Endometrium (tissue), 2 donors: ENCODE measurements at regions not wholly inside any gene's neighbourhood (a gene's known extent, or its start where the extent isn't known, plus 50 kb on each side); places are given as distances from the start of the nearest gene placed in this dataset.

ENCODE experiments used
- FAIRE-seq: peaks from 2 replicates; lab custom pipeline; 2012; peaks lifted over from hg19 to GRCh38; lab: Jason Lieb, UNC
- donor health status: control.
- donor health status: control.

GRCh38 chr3:18079739-18080138 lies 337.3 kb upstream of the TBC1D5 start:
- no peak for FAIRE-seq

- FAIRE-seq, result no peak
Observed at GRCh38 chr3:18079062-18079461, 336.6 kb upstream of the TBC1D5 start.

- no peak for FAIRE-seq
Observed at GRCh38 chr3:18077128-18077840, 334.9 kb upstream of the TBC1D5 start.

- FAIRE-seq, result no peak
Observed at GRCh38 chr3:18076301-18076700, 333.9 kb upstream of the TBC1D5 start.

GRCh38 chr3:18075799-18076198 lies 333.4 kb upstream of the TBC1D5 start:
- FAIRE-seq, result no peak

DNA sequence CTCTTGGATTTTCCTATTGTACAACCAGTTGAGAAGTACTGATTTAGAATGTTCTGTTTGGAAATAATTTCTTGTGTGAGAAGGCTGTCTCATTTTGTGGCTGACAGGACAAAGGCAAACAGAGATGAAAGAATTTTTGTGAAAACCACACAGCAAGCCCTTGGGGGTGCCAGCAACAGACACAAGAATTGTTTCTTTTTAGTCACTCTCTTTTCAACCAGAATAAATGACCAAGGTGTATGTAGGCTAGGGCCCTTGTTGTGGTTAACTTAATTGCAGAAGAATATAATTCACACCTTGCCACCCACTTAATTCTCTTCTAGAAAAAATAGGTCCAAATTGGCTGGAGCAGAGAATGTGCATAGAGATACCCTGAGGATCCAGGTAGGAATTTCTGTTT lies 329.4 kb upstream of the TBC1D5 start:
- no peak for FAIRE-seq

- no peak for FAIRE-seq
Observed at GRCh38 chr3:18070944-18071343, 328.5 kb upstream of the TBC1D5 start.

DNA sequence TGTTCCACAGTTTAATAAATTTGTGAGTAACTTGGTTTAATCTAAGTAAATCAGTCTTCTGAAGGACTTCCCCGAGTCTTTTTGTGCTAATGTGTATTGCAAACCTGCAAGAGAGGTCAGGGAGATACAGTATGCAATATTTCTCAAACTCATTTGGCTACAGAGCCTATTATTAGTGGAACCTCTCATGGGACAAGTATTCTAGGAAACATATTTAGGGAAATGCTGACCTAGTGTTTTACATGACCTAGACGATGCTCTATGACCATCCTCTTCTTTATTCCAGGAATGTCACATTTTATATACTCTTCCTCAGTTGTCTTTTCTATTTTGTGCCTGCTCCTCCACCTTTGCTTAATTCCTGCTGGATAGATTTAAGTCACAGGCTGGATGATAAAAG lies 327.8 kb upstream of the TBC1D5 start:
- FAIRE-seq, result no peak

GRCh38 chr3:18069568-18069967 lies 327.1 kb upstream of the TBC1D5 start:
- FAIRE-seq, result no peak

GRCh38 chr3:18066899-18067582 lies 324.6 kb upstream of the TBC1D5 start:
- no peak for FAIRE-seq

DNA sequence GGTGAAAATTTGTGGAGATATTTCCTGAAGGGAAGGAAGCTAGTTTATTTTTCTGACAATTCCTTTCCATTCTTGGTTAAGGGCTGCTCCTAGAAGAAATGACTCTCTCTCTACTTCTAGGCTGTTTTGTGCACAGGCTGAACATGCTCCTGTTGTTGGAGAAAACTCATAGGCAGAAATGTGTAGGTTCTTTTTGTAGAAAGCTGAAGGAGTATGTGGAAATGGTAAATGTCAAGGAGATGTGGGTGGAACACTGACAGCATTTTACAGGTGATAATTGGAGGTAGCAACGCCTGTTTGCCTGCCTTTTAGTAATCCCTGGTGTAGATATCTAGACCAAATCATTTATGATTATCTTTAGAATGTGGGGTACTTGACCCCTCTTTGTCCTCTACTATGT lies 322.2 kb upstream of the TBC1D5 start:
- no peak for FAIRE-seq

- FAIRE-seq, result no peak
Observed at GRCh38 chr3:18062657-18063025, 320.2 kb upstream of the TBC1D5 start.

DNA sequence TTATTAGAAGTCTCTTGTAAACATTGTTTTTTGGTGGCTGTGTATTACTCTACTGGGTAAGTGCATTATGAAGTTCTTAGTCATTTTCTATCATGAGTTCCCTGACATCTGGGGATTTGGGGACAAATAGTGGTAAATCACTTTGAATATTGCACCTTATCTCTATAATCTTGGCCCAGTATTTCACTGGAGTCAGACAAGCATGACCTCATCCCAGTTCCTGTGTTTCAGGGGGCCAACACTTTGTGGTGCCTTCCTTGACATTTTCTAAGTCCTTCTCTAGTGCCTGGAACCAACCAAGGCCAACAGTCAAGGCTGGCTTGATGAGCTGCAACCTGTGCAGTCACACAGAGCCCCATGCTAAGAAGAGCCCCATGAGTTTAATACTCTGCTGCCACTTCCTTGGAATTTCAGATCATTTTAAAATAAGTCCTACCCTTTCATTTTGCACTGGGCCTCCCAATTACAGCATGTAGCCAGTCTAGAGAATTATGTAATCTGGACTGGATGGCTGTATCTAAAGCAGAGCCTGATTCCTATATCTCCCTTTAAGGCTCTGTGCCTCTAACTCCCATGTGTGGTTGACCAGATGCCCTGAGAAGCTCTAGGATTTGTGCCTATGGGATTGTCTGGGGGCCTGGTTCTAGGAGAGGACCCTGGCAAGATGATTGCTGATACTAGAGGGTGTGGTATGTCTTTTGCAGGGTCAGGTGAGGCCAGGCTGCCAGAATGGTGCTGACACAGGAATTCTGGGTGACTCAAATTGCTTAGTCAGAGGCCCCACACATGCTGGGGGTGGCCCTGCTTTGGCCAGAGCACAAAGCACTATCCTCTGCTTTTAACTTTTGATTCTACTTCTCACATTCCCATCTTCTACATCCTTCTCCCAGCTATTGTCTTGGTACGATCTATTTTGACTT lies 319.6 kb upstream of the TBC1D5 start:
- FAIRE-seq, result no peak

GRCh38 chr3:18058666-18059065 lies 316.2 kb upstream of the TBC1D5 start:
- no peak for FAIRE-seq

DNA sequence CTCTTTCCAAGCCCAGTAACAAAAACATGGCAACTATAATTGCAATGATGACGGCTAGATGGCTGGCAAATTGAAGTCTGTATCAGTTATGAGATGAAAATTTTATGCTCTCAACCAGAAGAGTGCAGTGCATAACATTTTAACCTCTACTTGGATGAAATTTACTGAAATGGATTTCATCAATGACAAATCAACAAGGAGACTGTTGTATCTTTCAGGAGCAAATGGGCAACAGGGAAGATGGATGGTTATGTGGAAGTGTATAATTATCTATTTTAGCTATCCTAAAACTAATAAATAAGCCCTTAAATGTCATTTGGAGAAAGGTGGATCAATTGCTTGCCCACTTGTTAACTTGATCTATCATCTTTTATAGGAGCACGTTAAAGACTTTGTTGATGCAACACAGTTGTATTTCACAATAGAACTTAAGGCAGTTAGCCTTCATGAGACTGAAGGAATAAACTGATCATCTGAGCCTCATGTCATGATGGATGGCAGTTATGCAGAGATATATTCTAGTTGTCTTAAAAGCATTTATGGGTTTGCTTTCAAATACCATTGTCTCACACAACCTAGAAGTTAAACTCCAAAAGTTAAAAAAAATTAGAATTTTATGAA lies 315.1 kb upstream of the TBC1D5 start:
- no peak for FAIRE-seq

DNA sequence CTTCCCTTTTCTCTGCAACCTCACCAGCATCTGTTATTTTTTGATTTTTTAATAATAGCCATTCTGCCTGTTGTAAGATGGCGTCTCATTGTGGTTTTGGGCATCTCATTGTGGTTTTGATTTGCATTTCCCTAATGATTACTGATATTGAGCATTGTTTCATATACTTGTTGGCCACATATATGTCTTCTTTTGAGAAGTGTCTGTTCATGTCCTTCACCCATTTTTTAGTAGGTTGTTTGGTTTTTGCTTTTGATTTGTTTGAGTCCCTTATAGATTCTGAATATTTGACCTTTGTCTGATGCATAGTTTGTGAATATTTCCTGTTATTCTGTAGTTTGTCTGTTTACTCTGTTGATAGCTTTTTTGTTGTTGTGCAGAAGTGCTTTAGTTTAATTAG lies 312.2 kb upstream of the TBC1D5 start:
- FAIRE-seq, result no peak

DNA sequence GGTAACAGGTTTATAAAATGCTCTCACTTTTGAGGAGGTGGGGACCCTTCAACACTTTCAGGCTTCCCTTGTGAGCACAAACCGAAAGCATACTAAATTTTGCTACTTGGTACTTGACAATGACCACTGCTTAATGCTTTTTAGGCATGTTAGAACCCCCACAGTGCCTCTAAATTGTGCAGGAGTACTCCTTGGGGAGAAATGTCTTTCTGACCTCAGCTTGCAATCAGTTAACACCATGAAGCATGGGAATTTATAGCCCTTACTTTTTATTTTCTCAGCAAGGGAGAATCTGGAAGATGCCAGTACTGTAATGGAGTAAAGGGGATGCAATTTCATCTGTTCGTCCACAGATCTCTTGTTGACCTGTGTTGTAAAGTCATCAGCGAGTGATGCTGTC lies 308.9 kb upstream of the TBC1D5 start:
- FAIRE-seq, result no peak

DNA sequence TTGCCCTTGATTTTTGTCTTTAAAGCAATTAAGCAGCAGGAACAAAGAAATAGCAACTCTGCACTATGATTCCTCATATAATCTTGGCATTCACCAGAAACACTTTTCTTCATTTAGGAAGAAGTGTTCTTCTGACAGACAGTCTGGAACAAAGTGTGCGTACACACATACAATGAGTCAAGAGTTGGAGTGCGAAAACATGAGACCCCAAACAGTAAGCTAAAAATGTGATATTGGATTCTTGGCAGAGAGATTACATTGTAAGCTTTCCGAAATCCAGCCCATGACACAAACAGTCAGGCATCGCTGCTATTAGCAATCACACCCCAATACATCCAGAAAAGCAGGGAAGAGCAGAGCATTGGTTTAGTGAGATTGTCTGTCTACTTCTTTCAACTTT lies 306.7 kb upstream of the TBC1D5 start:
- no peak for FAIRE-seq

GRCh38 chr3:18047052-18047451 lies 304.6 kb upstream of the TBC1D5 start:
- FAIRE-seq, result no peak

DNA sequence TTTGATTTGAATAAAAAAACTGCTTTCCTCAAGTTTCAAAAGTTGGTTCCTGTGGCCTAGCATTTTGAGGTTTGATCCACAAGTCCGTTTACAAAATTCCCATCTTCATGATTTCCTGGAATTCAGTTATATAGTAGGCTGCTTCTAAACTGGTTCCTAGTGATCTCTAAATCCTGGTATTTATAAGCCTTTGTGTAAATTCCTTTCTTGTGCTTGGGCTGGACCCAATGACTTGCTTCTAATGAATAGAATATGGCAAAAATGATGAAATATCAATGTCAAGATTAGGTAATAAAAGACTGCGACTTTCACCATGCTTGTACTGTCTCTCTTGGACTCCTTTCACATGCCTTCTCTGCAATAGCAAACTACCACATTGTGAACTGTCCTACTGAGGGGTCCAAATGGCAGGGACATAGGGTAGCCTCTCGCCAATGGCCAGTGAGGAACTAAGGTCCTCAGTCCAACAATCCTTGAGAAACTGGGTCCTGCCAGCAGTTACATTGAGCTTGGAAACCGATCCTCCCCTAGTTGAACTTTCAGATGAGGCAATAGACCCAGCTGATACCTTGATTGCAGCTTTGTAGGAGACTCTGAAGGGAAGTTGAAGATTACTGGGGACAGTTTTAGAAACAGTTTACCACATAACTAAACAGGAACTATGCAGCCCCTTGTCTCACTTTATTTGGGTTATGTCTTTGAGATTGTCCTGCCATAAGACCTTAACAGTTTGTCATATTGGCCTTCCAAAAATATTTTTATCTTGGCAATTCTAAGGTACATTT lies 303.9 kb upstream of the TBC1D5 start:
- FAIRE-seq, result no peak

DNA sequence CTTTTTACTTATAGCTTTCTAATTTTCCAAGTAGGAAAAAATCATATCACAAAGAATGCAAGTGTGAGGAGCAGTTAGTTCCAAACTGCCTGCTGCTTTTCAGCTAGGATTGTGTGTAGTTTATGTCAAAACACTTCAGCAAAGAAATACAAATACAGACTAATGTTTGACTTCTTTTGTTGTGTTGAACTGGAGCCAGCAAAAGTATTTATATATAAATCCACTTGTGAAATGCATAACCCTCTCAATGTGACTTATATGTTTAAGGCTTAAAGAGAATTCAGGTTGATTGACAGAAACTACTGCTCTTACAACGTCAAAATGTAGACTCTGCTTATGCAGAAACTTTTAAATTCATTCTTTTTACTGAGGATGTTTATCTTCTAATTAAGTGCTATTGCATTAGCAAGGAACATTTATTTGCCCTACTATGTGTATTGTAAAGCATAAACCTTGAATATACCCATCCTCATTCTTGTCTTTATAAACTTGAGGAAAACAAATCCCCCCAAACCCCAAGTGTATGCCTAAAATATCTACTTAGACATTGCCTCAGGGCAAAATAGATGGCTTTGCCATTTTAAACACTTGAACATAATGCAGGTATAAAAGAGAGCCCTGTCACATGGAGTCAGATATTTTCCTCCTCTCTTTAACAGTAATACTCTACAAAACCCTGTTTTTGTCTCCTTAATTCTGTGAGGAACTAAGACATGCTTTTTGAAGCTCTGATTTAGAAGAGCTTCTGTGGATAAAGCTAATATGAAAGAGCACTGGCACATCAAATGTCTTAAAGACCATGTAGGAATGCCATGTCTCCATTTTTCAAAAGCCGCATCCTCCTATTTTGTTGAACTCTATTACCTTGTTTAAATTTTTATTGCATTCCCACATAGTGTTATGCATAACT lies 302.8 kb upstream of the TBC1D5 start:
- FAIRE-seq, result no peak
